HCT116 (cell line): ENCODE measurements at regions not wholly inside any gene's neighbourhood (a gene's known extent, or its start where the extent isn't known, plus 50 kb on each side); places are given as distances from the start of the nearest gene placed in this dataset.

Experiments
- CEBPB ChIP-seq: IDR thresholded peaks from 2 replicates; pipeline ENCODE4 v1.6.1; 2012; ENCODE audit warnings: low read depth
- EGR1 ChIP-seq: IDR thresholded peaks from 2 replicates; pipeline ENCODE4 v1.6.1; 2012; ENCODE audit warnings: low read depth
- EZH2 ChIP-seq: fragments of 200-600 bp; sonication (generic); IDR thresholded peaks from 2 replicates; pipeline ENCODE4 v1.6.1; 2017; ENCODE audit warnings: antibody characterized with exemption, mixed run types
- POLR2A ChIP-seq: IDR thresholded peaks from 2 replicates; pipeline ENCODE4 v1.7.0; 2011; ENCODE audit warnings: borderline replicate concordance; ENCODE audit not compliant: insufficient read depth, insufficient read length; ENCODE audit errors: extremely low read depth
- TCF7L2 ChIP-seq: IDR thresholded peaks from 2 replicates; pipeline ENCODE4 v1.7.0; 2011; ENCODE audit warnings: borderline replicate concordance, inconsistent platforms; ENCODE audit not compliant: insufficient read depth, insufficient read length; ENCODE audit errors: extremely low read depth
- ZBTB33 ChIP-seq: IDR thresholded peaks from 2 replicates; pipeline ENCODE4 v1.6.1; 2011; ENCODE audit warnings: mild to moderate bottlenecking, low read length, moderate library complexity; ENCODE audit not compliant: insufficient replicate concordance; ENCODE audit errors: extremely low read depth
- ZNF274 ChIP-seq: fragments of 200-500 bp; sonication (Bioruptor generic); IDR thresholded peaks from 2 replicates; pipeline ENCODE4 v1.6.1; 2014; ENCODE audit warnings: mild to moderate bottlenecking, low read depth, low read length, inconsistent platforms
- TF ChIP-seq, protein P1 (sequence below), 3 experiments: fragments of 200-600 bp in 1 of 3; sonication (generic) in 1 of 3; IDR thresholded peaks in 2 of 3; conservative IDR thresholded peaks in 1 of 3; 2 replicates each; pipeline ENCODE4 v1.5.1; 2012 to 2017; ENCODE audit warnings: low read depth in 2 of 3, low read length in 2 of 3, antibody characterized with exemption in 1 of 3, borderline replicate concordance in 1 of 3, control low read depth in 1 of 3, mild to moderate bottlenecking in 1 of 3, mixed read lengths in 1 of 3, mixed run types in 1 of 3, moderate library complexity in 1 of 3; ENCODE audit not compliant: insufficient read depth in 1 of 3
- TF ChIP-seq, protein P2 (sequence below): IDR thresholded peaks from 2 replicates; pipeline ENCODE4 v1.6.1; 2012

GRCh38 chr6:128686084-128686483 is 165.7 kb upstream of the PTPRK start:
- TF ChIP-seq EGR1, result no peak
- no peak for TF ChIP-seq POLR2A
- TF ChIP-seq TCF7L2, result no peak
- TF ChIP-seq, protein P1, sequence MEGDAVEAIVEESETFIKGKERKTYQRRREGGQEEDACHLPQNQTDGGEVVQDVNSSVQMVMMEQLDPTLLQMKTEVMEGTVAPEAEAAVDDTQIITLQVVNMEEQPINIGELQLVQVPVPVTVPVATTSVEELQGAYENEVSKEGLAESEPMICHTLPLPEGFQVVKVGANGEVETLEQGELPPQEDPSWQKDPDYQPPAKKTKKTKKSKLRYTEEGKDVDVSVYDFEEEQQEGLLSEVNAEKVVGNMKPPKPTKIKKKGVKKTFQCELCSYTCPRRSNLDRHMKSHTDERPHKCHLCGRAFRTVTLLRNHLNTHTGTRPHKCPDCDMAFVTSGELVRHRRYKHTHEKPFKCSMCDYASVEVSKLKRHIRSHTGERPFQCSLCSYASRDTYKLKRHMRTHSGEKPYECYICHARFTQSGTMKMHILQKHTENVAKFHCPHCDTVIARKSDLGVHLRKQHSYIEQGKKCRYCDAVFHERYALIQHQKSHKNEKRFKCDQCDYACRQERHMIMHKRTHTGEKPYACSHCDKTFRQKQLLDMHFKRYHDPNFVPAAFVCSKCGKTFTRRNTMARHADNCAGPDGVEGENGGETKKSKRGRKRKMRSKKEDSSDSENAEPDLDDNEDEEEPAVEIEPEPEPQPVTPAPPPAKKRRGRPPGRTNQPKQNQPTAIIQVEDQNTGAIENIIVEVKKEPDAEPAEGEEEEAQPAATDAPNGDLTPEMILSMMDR (IDR thresholded peaks at IDR 0.05 in 2 of 3, conservative IDR thresholded peaks at IDR 0.05 in 1 of 3; ENCODE audit: borderline replicate concordance in 1 of 3, insufficient read depth in 1 of 3, low read depth in 2 of 3, low read length in 2 of 3), result no peak
- TF ChIP-seq EZH2, result no peak
- no peak for TF ChIP-seq ZNF274
- TF ChIP-seq CEBPB, result no peak
- TF ChIP-seq, protein P2, sequence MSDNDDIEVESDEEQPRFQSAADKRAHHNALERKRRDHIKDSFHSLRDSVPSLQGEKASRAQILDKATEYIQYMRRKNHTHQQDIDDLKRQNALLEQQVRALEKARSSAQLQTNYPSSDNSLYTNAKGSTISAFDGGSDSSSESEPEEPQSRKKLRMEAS, result no peak
- TF ChIP-seq ZBTB33, result no peak
